K562 (cell line): ENCODE measurements at regions not wholly inside any gene's neighbourhood (a gene's known extent, or its start where the extent isn't known, plus 50 kb on each side); places are given as distances from the start of the nearest gene placed in this dataset.

Experiments used
- ATAC-seq: fragments of 200-7000 bp; cut with Tn5 transposase; 3 replicates; pipeline ENCODE4 v1.9.1; 2020; ENCODE audit warnings: moderate library complexity
- BruUV-seq: library from RNA; stranded (reverse); fragments of 400-500 nt; replicated peaks from 2 replicates; lab custom pipeline; 2021; lab: Mats Ljungman, UMichigan
- CTCF ChIA-PET: fragments of 300-600 bp; formaldehyde crosslinking; extraction: SDS; loops from one replicate; lab custom pipeline; 2021; ENCODE audit warnings: low intra/inter-chr PET ratio; lab: Yijun Ruan, JAX
- POLR2A ChIA-PET: fragments of 300-600, 350-650 bp; sonication (Branson Sonifier 250); formaldehyde crosslinking; extraction: SDS; loops from one replicate; lab custom pipeline; 2021; ENCODE audit warnings: antibody characterized with exemption, inconsistent platforms; lab: Yijun Ruan, JAX
- DNase-seq, 4 experiments: peaks; one replicate each; pipeline versions ENCODE4 v3.0.0 to v3.0.0-alpha.2; 2011 to 2018; ENCODE audit warnings: low spot score in 3 of 4, mixed read lengths in 3 of 4; ENCODE audit errors: extremely low read depth in 1 of 4
- FAIRE-seq: peaks from 2 replicates; lab custom pipeline; 2011; peaks lifted over from hg19 to GRCh38; lab: Jason Lieb, UNC
- H2AFZ ChIP-seq: 2 replicates; pipeline ENCODE4 v1.6.0; 2011; ENCODE audit warnings: low read depth, low read length, control low read depth, inconsistent platforms
- H3K27ac ChIP-seq: fragments of 200-600 bp; 3 replicates; pipeline ENCODE4 v1.8.0; 2011; ENCODE audit warnings: low read depth, mild to moderate bottlenecking, control low read depth, inconsistent platforms, low read length, moderate library complexity, mixed read lengths; ENCODE audit errors: extremely low read depth
- H3K27me3 ChIP-seq, 2 experiments: fragments of 300-600 bp in 1 of 2; 2 replicates in 1 of 2; 3 replicates in 1 of 2; pipeline versions ENCODE4 v1.6.0 to v1.8.0; 2011; ENCODE audit warnings: inconsistent platforms in 2 of 2, low read length in 2 of 2, mild to moderate bottlenecking in 1 of 2, mixed read lengths in 1 of 2, moderate library complexity in 1 of 2; ENCODE audit not compliant: control insufficient read depth in 2 of 2, insufficient read depth in 2 of 2
- H3K36me3 ChIP-seq: fragments of 300-600 bp; 3 replicates; pipeline ENCODE4 v1.8.0; 2011; ENCODE audit warnings: mild to moderate bottlenecking, low read length, inconsistent platforms; ENCODE audit not compliant: control insufficient read depth, insufficient read depth
- H3K4me1 ChIP-seq, 2 experiments: fragments of 200-600 bp in 1 of 2; replicated peaks in 1 of 2; 2 replicates in 1 of 2; 3 replicates in 1 of 2; pipeline versions ENCODE4 v1.5.1 to v1.8.0; 2011; ENCODE audit warnings: inconsistent platforms in 2 of 2, low read length in 2 of 2, mild to moderate bottlenecking in 1 of 2, mixed read lengths in 1 of 2, moderate library complexity in 1 of 2; ENCODE audit not compliant: control insufficient read depth in 2 of 2, insufficient read depth in 2 of 2
- H3K4me2 ChIP-seq: 2 replicates; pipeline ENCODE4 v1.6.1; 2011; ENCODE audit warnings: low read length, control low read depth, inconsistent platforms, mixed read lengths; ENCODE audit not compliant: insufficient read depth
- H3K4me3 ChIP-seq: fragments of 200-600 bp; sonication (generic), shearing (Covaris generic); 2 replicates; pipeline ENCODE4 v1.5.1; 2016; ENCODE audit warnings: control low read depth, inconsistent platforms
- H3K79me2 ChIP-seq: fragments of 200-600 bp; 3 replicates; pipeline ENCODE4 v1.8.0; 2011; ENCODE audit warnings: low read length, inconsistent platforms; ENCODE audit not compliant: control insufficient read depth, insufficient read depth
- H3K9ac ChIP-seq, 2 experiments: 2 replicates each; pipeline versions ENCODE4 v1.6.0 to v1.6.1; 2011; ENCODE audit warnings: low read depth in 2 of 2, low read length in 2 of 2, control low read depth in 1 of 2, inconsistent platforms in 1 of 2, mild to moderate bottlenecking in 1 of 2, mixed read lengths in 1 of 2; ENCODE audit not compliant: insufficient read depth in 1 of 2
- H3K9me1 ChIP-seq: one replicate; pipeline ENCODE4 v1.6.0; 2011; ENCODE audit warnings: inconsistent platforms, mild to moderate bottlenecking, low read length, moderate library complexity; ENCODE audit not compliant: control insufficient read depth, insufficient read depth
- H3K9me3 ChIP-seq: replicated peaks from 2 replicates; pipeline ENCODE4 v1.5.1; 2011; ENCODE audit warnings: low read depth, low read length, inconsistent platforms; ENCODE audit not compliant: control insufficient read depth, insufficient read depth
- H4K20me1 ChIP-seq: replicated peaks from 2 replicates; pipeline ENCODE4 v1.6.1; 2011; ENCODE audit warnings: low read length, inconsistent platforms, mixed read lengths; ENCODE audit not compliant: control insufficient read depth, insufficient read depth
- DNMT1 ChIP-seq: fragments of 450-650 bp; IDR thresholded peaks from 2 replicates; pipeline ENCODE4 v1.6.1; 2016; ENCODE audit warnings: antibody characterized with exemption, mild to moderate bottlenecking
- FOSL1 ChIP-seq: fragments of 200-800 bp; sonication (Bioruptor generic); conservative IDR thresholded peaks from 2 replicates; pipeline ENCODE4 v1.6.1; 2016; ENCODE audit warnings: missing genetic modification characterization, missing compliant biosample characterization
- KDM1A ChIP-seq, 2 experiments: fragments of 450-650 bp; IDR thresholded peaks; 2 replicates each; pipeline ENCODE4 v1.6.1; 2016; ENCODE audit warnings: mild to moderate bottlenecking in 2 of 2
- NCOR1 ChIP-seq: fragments of 450-650 bp; IDR thresholded peaks from 2 replicates; pipeline ENCODE4 v1.6.1; 2016; ENCODE audit warnings: mild to moderate bottlenecking, moderate library complexity
- RBM14 ChIP-seq: fragments of 200-400 bp; formaldehyde crosslinking; IDR thresholded peaks from 2 replicates; pipeline ENCODE4 v1.6.1; 2018; ENCODE audit warnings: low read depth, mild to moderate bottlenecking, low read length, moderate library complexity, borderline replicate concordance; ENCODE audit not compliant: insufficient read depth
- SRSF3 ChIP-seq: fragments of 200-400 bp; formaldehyde crosslinking; IDR thresholded peaks from 2 replicates; pipeline ENCODE4 v1.6.1; 2016; ENCODE audit warnings: mild to moderate bottlenecking, low read length, moderate library complexity; ENCODE audit not compliant: insufficient read depth
- ZNF766 ChIP-seq: fragments of 200-800 bp; sonication (Bioruptor generic); conservative IDR thresholded peaks from 2 replicates; pipeline ENCODE4 v1.6.1; 2016; ENCODE audit warnings: missing genetic modification characterization, missing compliant biosample characterization
- WGBS: fragments of 100-300 bp; shearing (Covaris generic); methylation state at CpG from one replicate; pipeline ENCODE4 v1.1.6; 2016; ENCODE audit warnings: low coverage, mixed read lengths; ENCODE audit not compliant: insufficient coverage; ENCODE audit errors: missing lambda C conversion rate; 5-methylcytosine and 5-hydroxymethylcytosine counted together
- in situ Hi-C: fragments of 300-500 bp; cut with MboI; formaldehyde crosslinking; loops from 4 replicates; pipeline ENCODE4 v1.15.0; 2018; ENCODE audit warnings: inconsistent platforms, mixed read lengths
- intact Hi-C: fragments of 100-400 bp; cut with micrococcal nuclease; formaldehyde crosslinking; loops from 2 replicates; pipeline ENCODE4 v1.14.2; 2022
- TF ChIP-seq, protein P1 (sequence below): fragments of 250-450 bp; sonication (Bioruptor Pico); IDR thresholded peaks from 2 replicates; pipeline ENCODE4 v1.5.1; 2021; ENCODE audit warnings: mild to moderate bottlenecking
- TF ChIP-seq, protein P2 (sequence below), 2 experiments: fragments of 450-650 bp; formaldehyde crosslinking in 1 of 2; IDR thresholded peaks; 2 replicates each; pipeline versions ENCODE4 v1.4.0 to v1.6.1; 2014 to 2020; ENCODE audit warnings: mild to moderate bottlenecking in 2 of 2, borderline replicate concordance in 1 of 2, low read depth in 1 of 2
- TF ChIP-seq, protein P3 (sequence below): fragments of 450-650 bp; IDR thresholded peaks from 2 replicates; pipeline ENCODE4 v1.6.1; 2014; ENCODE audit warnings: low read depth, mild to moderate bottlenecking, moderate library complexity, borderline replicate concordance

DNA sequence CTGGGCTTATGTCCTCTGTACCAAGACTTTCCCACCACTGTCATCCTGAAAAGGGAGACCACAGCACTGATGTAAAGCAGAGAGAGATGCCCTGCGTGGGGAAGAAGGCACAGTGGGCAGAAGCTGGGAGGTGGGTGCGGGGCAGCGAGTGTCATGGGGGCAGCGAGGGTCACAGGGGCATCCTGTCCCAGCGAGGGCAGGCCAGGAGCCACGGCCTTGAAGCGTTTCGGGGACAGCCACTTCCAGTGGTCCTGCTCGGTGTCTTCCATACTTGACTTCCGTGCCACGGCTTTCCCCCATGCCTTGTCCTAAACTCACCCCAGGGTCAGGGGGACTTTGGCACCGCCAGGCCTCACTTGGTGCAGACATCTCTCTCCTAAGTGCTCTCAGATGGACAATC, 1121.3 kb downstream of the TBC1D22A start (continued):
- TF ChIP-seq, protein P1, sequence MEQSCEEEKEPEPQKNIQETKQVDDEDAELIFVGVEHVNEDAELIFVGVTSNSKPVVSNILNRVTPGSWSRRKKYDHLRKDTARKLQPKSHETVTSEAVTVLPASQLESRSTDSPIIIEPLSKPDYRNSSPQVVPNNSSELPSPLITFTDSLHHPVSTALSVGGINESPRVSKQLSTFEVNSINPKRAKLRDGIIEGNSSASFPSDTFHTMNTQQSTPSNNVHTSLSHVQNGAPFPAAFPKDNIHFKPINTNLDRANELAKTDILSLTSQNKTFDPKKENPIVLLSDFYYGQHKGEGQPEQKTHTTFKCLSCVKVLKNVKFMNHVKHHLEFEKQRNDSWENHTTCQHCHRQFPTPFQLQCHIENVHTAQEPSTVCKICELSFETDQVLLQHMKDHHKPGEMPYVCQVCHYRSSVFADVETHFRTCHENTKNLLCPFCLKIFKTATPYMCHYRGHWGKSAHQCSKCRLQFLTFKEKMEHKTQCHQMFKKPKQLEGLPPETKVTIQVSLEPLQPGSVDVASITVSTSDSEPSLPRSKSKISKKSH (CRISPR knock-in tag) = no peak
- no peak for TF ChIP-seq NCOR1

DNA sequence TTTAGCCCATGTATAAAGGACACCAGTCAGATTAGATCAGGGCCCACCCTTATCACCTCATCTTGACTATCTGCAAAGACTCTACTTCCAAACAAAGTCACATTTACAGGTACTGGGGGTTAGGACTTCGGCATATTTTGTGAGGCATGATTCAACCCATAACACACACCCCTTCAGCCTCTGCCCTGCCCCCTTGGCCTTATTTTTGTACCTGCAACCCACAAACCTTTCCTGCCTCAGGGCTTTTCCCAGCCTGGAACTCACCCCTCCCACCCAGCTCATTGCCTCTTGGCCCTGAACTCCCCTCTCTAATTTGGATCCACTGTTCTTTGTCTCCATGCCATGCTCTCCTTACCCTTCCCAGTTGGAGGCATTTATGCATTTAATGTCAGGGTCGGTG, 1116.9 kb downstream of the TBC1D22A start:
- intact Hi-C loops = no loop called here
- H3K4me3 ChIP-seq = no peak overlapping the region
- H3K4me2 ChIP-seq = no peak overlapping the region
- no peak for ATAC-seq
- in situ Hi-C loops = no loop called here
- H2AFZ ChIP-seq = no peak overlapping the region
- H3K9me3 ChIP-seq = no peaks in the 10 kb centered on the region
- BruUV-seq = no TSS peak
- DNase-seq = no peak
- H4K20me1 ChIP-seq = no peaks in the 10 kb centered on the region
- H3K27me3 ChIP-seq = no peaks in the 10 kb centered on the region
- WGBS = 20% methylated on average over 1 of the region's 2 CpGs
- H3K9ac ChIP-seq = no peak overlapping the region
- no peak for FAIRE-seq
- H3K4me1 ChIP-seq = no peaks in the 10 kb centered on the region; a peak in 1 of 5 replicates
- ChIA-PET CTCF (no interaction called here), POLR2A (no interaction called here)
- no peaks in the 10 kb centered on the region for H3K9me1 ChIP-seq
- no peak overlapping the region for H3K27ac ChIP-seq
- no peaks in the 10 kb centered on the region for H3K79me2 ChIP-seq
- TF ChIP-seq, protein P2, sequence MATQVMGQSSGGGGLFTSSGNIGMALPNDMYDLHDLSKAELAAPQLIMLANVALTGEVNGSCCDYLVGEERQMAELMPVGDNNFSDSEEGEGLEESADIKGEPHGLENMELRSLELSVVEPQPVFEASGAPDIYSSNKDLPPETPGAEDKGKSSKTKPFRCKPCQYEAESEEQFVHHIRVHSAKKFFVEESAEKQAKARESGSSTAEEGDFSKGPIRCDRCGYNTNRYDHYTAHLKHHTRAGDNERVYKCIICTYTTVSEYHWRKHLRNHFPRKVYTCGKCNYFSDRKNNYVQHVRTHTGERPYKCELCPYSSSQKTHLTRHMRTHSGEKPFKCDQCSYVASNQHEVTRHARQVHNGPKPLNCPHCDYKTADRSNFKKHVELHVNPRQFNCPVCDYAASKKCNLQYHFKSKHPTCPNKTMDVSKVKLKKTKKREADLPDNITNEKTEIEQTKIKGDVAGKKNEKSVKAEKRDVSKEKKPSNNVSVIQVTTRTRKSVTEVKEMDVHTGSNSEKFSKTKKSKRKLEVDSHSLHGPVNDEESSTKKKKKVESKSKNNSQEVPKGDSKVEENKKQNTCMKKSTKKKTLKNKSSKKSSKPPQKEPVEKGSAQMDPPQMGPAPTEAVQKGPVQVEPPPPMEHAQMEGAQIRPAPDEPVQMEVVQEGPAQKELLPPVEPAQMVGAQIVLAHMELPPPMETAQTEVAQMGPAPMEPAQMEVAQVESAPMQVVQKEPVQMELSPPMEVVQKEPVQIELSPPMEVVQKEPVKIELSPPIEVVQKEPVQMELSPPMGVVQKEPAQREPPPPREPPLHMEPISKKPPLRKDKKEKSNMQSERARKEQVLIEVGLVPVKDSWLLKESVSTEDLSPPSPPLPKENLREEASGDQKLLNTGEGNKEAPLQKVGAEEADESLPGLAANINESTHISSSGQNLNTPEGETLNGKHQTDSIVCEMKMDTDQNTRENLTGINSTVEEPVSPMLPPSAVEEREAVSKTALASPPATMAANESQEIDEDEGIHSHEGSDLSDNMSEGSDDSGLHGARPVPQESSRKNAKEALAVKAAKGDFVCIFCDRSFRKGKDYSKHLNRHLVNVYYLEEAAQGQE (IDR thresholded peaks at IDR 0.05; ENCODE audit: borderline replicate concordance) = no peak
- TF ChIP-seq, protein P2 (CRISPR knock-in tag; IDR thresholded peaks at IDR 0.05; ENCODE audit: low read depth) = no peak
- TF ChIP-seq FOSL1 (tag) (no peak), ZNF766 (CRISPR knock-in tag) (no peak), DNMT1 (no peak), RBM14 (no peak), SRSF3 (no peak), KDM1A (IDR thresholded peaks at IDR 0.05) (no peak)
- TF ChIP-seq, protein P3, sequence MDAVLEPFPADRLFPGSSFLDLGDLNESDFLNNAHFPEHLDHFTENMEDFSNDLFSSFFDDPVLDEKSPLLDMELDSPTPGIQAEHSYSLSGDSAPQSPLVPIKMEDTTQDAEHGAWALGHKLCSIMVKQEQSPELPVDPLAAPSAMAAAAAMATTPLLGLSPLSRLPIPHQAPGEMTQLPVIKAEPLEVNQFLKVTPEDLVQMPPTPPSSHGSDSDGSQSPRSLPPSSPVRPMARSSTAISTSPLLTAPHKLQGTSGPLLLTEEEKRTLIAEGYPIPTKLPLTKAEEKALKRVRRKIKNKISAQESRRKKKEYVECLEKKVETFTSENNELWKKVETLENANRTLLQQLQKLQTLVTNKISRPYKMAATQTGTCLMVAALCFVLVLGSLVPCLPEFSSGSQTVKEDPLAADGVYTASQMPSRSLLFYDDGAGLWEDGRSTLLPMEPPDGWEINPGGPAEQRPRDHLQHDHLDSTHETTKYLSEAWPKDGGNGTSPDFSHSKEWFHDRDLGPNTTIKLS = no peak
- H3K36me3 ChIP-seq = no peaks in the 10 kb centered on the region
